PC-3 (cell line): ENCODE measurements at regions not wholly inside any gene's neighbourhood (a gene's known extent, or its start where the extent isn't known, plus 50 kb on each side); places are given as distances from the start of the nearest gene placed in this dataset.

ENCODE experiments used
- ATAC-seq: fragments of 200-7000 bp; cut with Tn5 transposase; 2 replicates; pipeline ENCODE4 v1.9.1; 2020; ENCODE audit warnings: mild to moderate bottlenecking, moderate library complexity
- BruUV-seq: library from RNA; stranded (reverse); fragments of 400-500 nt; replicated peaks from 2 replicates; lab custom pipeline; 2021; lab: Mats Ljungman, UMichigan
- CTCF ChIA-PET: fragments of 300-600 bp; sonication (Branson Sonifier 250); formaldehyde crosslinking; loops from one replicate; lab custom pipeline; 2022; ENCODE audit warnings: antibody characterized with exemption; lab: Charles Lee
- POLR2A ChIA-PET: fragments of 300-600 bp; sonication (Branson Sonifier 250); formaldehyde crosslinking; loops from one replicate; lab custom pipeline; 2022; ENCODE audit warnings: antibody characterized with exemption; ENCODE audit not compliant: unreplicated experiment; lab: Charles Lee
- DNase-seq: peaks from one replicate; pipeline ENCODE4 v3.0.0-alpha.2; 2015
- H2AFZ ChIP-seq: fragments of 300-600 bp; sonication (generic); 2 replicates; pipeline ENCODE4 v1.6.0; 2016; ENCODE audit warnings: antibody characterized with exemption, low read length
- H3F3A ChIP-seq: fragments of 300-600 bp; sonication (generic); one replicate; pipeline ENCODE4 v1.6.0; 2017; ENCODE audit warnings: antibody characterized with exemption, low read length, control low read depth, mild to moderate bottlenecking; ENCODE audit not compliant: unreplicated experiment
- H3K27ac ChIP-seq: fragments of 300-600 bp; sonication (generic); 2 replicates; pipeline ENCODE4 v1.5.1; 2016; ENCODE audit warnings: mild to moderate bottlenecking, low read length
- H3K27me3 ChIP-seq: fragments of 300-600 bp; sonication (generic); 2 replicates; pipeline ENCODE4 v1.6.1; 2016; ENCODE audit warnings: low read length, mixed read lengths
- H3K36me3 ChIP-seq: fragments of 300-600 bp; sonication (generic); 2 replicates; pipeline ENCODE4 v1.6.1; 2016; ENCODE audit warnings: low read depth, mixed run types, low read length, mixed read lengths
- H3K4me1 ChIP-seq: fragments of 300-600 bp; sonication (generic); 2 replicates; pipeline ENCODE4 v1.5.1; 2016; ENCODE audit warnings: low read length; ENCODE audit not compliant: insufficient read depth
- H3K4me2 ChIP-seq: fragments of 300-600 bp; sonication (generic); 2 replicates; pipeline ENCODE4 v1.6.0; 2016; ENCODE audit warnings: low read length
- H3K4me3 ChIP-seq: fragments of 300-600 bp; sonication (generic); 2 replicates; pipeline ENCODE4 v1.5.1; 2016; ENCODE audit warnings: mild to moderate bottlenecking, low read length, mixed read lengths
- H3K79me2 ChIP-seq: fragments of 300-600 bp; sonication (generic); 2 replicates; pipeline ENCODE4 v1.6.1; 2017; ENCODE audit warnings: low read length, mixed read lengths
- H3K9ac ChIP-seq: fragments of 300-600 bp; sonication (generic); 2 replicates; pipeline ENCODE4 v1.6.0; 2016; ENCODE audit warnings: mild to moderate bottlenecking, low read length
- H3K9me2 ChIP-seq: fragments of 300-600 bp; sonication (generic); replicated peaks from 2 replicates; pipeline ENCODE4 v1.6.1; 2016; ENCODE audit warnings: mixed run types, low read length, mixed read lengths
- H3K9me3 ChIP-seq: fragments of 300-600 bp; sonication (generic); 2 replicates; pipeline ENCODE4 v1.6.1; 2016; ENCODE audit warnings: low read length, mixed read lengths
- H4K20me1 ChIP-seq: fragments of 300-600 bp; sonication (generic); 2 replicates; pipeline ENCODE4 v1.6.1; 2016; ENCODE audit warnings: low read length, mixed read lengths
- CTCF ChIP-seq: fragments of 300-600 bp; sonication (generic); conservative IDR thresholded peaks from 2 replicates; pipeline ENCODE4 v1.5.1; 2017; ENCODE audit warnings: antibody characterized with exemption, low read depth, mild to moderate bottlenecking, low read length
- EZH2 ChIP-seq: fragments of 300-600 bp; sonication (generic); IDR thresholded peaks from one replicate; pipeline ENCODE4 v1.6.1; 2017; ENCODE audit warnings: antibody characterized with exemption, mild to moderate bottlenecking, low read length; ENCODE audit not compliant: unreplicated experiment
- EZH2phosphoT487 ChIP-seq: fragments of 300-600 bp; sonication (generic); IDR thresholded peaks from 2 replicates; pipeline ENCODE4 v1.6.1; 2018; ENCODE audit warnings: mild to moderate bottlenecking, antibody characterized with exemption, low read length, borderline replicate concordance
- intact Hi-C: fragments of 100-400 bp; cut with micrococcal nuclease; formaldehyde crosslinking; loops from 2 replicates; pipeline ENCODE4 v1.9.0; 2023

GRCh38 chr1:209095627-209096595 lies 487.6 kb upstream of the CAMK1G start:
- no peaks in the 10 kb centered on the region for H3K9me2 ChIP-seq
- no peaks in the 10 kb centered on the region for H3K9me3 ChIP-seq
- peak; percentile 99 for DNase-seq
- BruUV-seq: no TSS peak
- no peaks in the 10 kb centered on the region for H3K79me2 ChIP-seq
- no peak for TF ChIP-seq CTCF
- no peak for TF ChIP-seq EZH2phosphoT487
- no peak for TF ChIP-seq EZH2
- peak overlapping the region; percentile 57 for H3K4me2 ChIP-seq
- POLR2A ChIA-PET: interaction anchor here (0.5 to 0.7 kb wide), 5 partner anchors 23 to 1625 kb away, joined by 3 to 5 read pairs (median 3); no protein-coding TSS in a partner anchor
- H4K20me1 ChIP-seq: no peaks in the 10 kb centered on the region
- intact Hi-C loops: loop anchor here (1.0 kb wide), 5 partner anchors 22 to 444 kb away; no protein-coding TSS in a partner anchor
- peaks cover 6% of the 10 kb centered on the region for H3F3A ChIP-seq
- H3K27ac ChIP-seq: peak overlapping the region; percentile 59
- peak; percentile 99 for ATAC-seq
- H3K4me3 ChIP-seq: 0 out of 2 replicates have a peak overlapping the region, but pooled peaks have one; percentile 4
- CTCF ChIA-PET: interaction anchor here (0.6 kb wide), 2 partner anchors 111 to 473 kb away, joined by 4 read pairs; no protein-coding TSS in a partner anchor
- H2AFZ ChIP-seq: no peak overlapping the region
- peaks cover 29% of the 10 kb centered on the region for H3K4me1 ChIP-seq
- no peaks in the 10 kb centered on the region for H3K27me3 ChIP-seq
- no peaks in the 10 kb centered on the region for H3K36me3 ChIP-seq
- H3K9ac ChIP-seq: no peak overlapping the region

GRCh38 chr1:209100460-209100859 lies 483.1 kb upstream of the CAMK1G start:
- BruUV-seq: no TSS peak
- H3K9me2 ChIP-seq: no peaks in the 10 kb centered on the region
- H3K4me2 ChIP-seq: no peak overlapping the region
- ChIA-PET CTCF (interaction anchor here (0.5 kb wide), 1 partner anchor 339 kb away, joined by 10 read pairs; no protein-coding TSS in a partner anchor), POLR2A (no interaction called here)
- ATAC-seq (no peak), DNase-seq (no peak)
- H3K36me3 ChIP-seq: no peaks in the 10 kb centered on the region
- no peak overlapping the region for H2AFZ ChIP-seq
- peaks cover 4% of the 10 kb centered on the region for H3F3A ChIP-seq
- no peaks in the 10 kb centered on the region for H3K79me2 ChIP-seq
- no peak for TF ChIP-seq CTCF
- H3K4me3 ChIP-seq: no peak overlapping the region
- H3K9ac ChIP-seq: no peak overlapping the region
- intact Hi-C loops: no loop called here
- H3K27me3 ChIP-seq: no peaks in the 10 kb centered on the region
- H3K9me3 ChIP-seq: no peaks in the 10 kb centered on the region
- no peak overlapping the region for H3K27ac ChIP-seq
- peaks cover 20% of the 10 kb centered on the region for H3K4me1 ChIP-seq
- H4K20me1 ChIP-seq: no peaks in the 10 kb centered on the region

GRCh38 chr1:209101106-209101505 lies 482.4 kb upstream of the CAMK1G start:
- CTCF ChIA-PET: interaction anchor here (0.5 kb wide), 1 partner anchor 338 kb away, joined by 10 read pairs; no protein-coding TSS in a partner anchor
- ATAC-seq: no peak

More at GRCh38 chr1:209101106-209101505, 482.4 kb upstream of the CAMK1G start:
- H3K4me2 ChIP-seq: no peak overlapping the region
- BruUV-seq: no TSS peak
- H3K79me2 ChIP-seq: no peaks in the 10 kb centered on the region
- peaks cover 16% of the 10 kb centered on the region for H3K4me1 ChIP-seq
- H3K9me2 ChIP-seq: no peaks in the 10 kb centered on the region
- intact Hi-C loops: no loop called here
- H4K20me1 ChIP-seq: no peaks in the 10 kb centered on the region
- no peak for DNase-seq
- H3F3A ChIP-seq: no peaks in the 10 kb centered on the region
- POLR2A ChIA-PET: no interaction called here
- H3K4me3 ChIP-seq: no peak overlapping the region
- H3K9me3 ChIP-seq: no peaks in the 10 kb centered on the region
- H3K27ac ChIP-seq: no peak overlapping the region
- no peaks in the 10 kb centered on the region for H3K27me3 ChIP-seq
- no peak overlapping the region for H3K9ac ChIP-seq
- no peak for TF ChIP-seq CTCF
- no peak for TF ChIP-seq EZH2
- no peak for TF ChIP-seq EZH2phosphoT487
- no peaks in the 10 kb centered on the region for H3K36me3 ChIP-seq
- H2AFZ ChIP-seq: no peak overlapping the region
